Mucosa of descending colon (tissue), 3 donors: ENCODE measurements at regions not wholly inside any gene's neighbourhood (a gene's known extent, or its start where the extent isn't known, plus 50 kb on each side); places are given as distances from the start of the nearest gene placed in this dataset.

Source experiments
- ATAC-seq: fragments of 200-7000 bp; cut with Tn5 transposase; one replicate; pipeline ENCODE4 v1.9.1; 2020; ENCODE audit warnings: mild to moderate bottlenecking, moderate library complexity
- DNase-seq, 3 donors: peaks; one replicate each; pipeline ENCODE4 v3.0.0-alpha.2; 2020
- H3K36me3 ChIP-seq: fragments of 200-600 bp; one replicate; pipeline ENCODE4 v1.8.0; 2021; ENCODE audit warnings: low read depth, mild to moderate bottlenecking
- H3K4me1 ChIP-seq: fragments of 200-600 bp; one replicate; pipeline ENCODE4 v1.8.0; 2021; ENCODE audit warnings: low read depth, mild to moderate bottlenecking
- H3K4me3 ChIP-seq: fragments of 200-600 bp; one replicate; pipeline ENCODE4 v1.8.0; 2021; ENCODE audit warnings: mild to moderate bottlenecking
- H3K9me3 ChIP-seq: fragments of 200-600 bp; one replicate; pipeline ENCODE4 v1.8.0; 2021; ENCODE audit warnings: mild to moderate bottlenecking
- intact Hi-C, 2 donors: fragments of 100-400 bp; cut with DNase I in 1 of 2; cut with micrococcal nuclease in 1 of 2; formaldehyde crosslinking; loops; one replicate each; pipeline versions ENCODE4 v1.11.0 to v1.11.1; 2022; cut with DNase I, micrococcal nuclease
- TF ChIP-seq, protein P1 (sequence below): fragments of 200-600 bp; IDR thresholded peaks from one replicate; pipeline ENCODE4 v1.8.0; 2022; ENCODE audit warnings: antibody characterized with exemption, mild to moderate bottlenecking
- donor health status: DM: no; HTN: no; CAD: no; lungs with moderate emphysema.
- donor health status: DM: no; HTN: no; CAD: no.
- donor health status: DM: no; HTN: yes; CAD: no.

DNA sequence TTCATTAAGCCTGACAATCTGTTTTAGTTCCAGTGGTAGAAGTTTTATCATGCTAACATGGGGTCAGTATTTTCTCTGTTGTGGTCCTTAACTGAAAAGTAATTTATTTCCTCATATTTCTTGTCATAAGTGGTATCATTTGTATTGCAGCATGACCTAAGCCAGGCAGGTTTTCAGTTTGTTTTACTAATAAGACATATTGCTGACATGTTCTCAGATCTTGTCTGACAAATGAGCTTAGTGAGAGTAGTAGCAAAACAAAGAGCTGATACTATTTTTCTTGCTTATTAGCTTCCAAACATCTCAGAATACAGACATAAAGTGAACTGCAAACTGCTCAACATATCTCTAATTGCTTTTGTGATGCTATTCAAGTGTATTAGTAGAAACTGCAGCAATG is 293.6 kb downstream of the DSEL start:
- no peak overlapping the region for H3K4me3 ChIP-seq
- H3K4me1 ChIP-seq: no peaks in the 10 kb centered on the region
- no peak for DNase-seq
- intact Hi-C loops: no loop called here
- no peaks in the 10 kb centered on the region for H3K36me3 ChIP-seq
- H3K9me3 ChIP-seq: no peaks in the 10 kb centered on the region
- TF ChIP-seq, protein P1, sequence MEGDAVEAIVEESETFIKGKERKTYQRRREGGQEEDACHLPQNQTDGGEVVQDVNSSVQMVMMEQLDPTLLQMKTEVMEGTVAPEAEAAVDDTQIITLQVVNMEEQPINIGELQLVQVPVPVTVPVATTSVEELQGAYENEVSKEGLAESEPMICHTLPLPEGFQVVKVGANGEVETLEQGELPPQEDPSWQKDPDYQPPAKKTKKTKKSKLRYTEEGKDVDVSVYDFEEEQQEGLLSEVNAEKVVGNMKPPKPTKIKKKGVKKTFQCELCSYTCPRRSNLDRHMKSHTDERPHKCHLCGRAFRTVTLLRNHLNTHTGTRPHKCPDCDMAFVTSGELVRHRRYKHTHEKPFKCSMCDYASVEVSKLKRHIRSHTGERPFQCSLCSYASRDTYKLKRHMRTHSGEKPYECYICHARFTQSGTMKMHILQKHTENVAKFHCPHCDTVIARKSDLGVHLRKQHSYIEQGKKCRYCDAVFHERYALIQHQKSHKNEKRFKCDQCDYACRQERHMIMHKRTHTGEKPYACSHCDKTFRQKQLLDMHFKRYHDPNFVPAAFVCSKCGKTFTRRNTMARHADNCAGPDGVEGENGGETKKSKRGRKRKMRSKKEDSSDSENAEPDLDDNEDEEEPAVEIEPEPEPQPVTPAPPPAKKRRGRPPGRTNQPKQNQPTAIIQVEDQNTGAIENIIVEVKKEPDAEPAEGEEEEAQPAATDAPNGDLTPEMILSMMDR: no peak
- no peak for ATAC-seq

DNA sequence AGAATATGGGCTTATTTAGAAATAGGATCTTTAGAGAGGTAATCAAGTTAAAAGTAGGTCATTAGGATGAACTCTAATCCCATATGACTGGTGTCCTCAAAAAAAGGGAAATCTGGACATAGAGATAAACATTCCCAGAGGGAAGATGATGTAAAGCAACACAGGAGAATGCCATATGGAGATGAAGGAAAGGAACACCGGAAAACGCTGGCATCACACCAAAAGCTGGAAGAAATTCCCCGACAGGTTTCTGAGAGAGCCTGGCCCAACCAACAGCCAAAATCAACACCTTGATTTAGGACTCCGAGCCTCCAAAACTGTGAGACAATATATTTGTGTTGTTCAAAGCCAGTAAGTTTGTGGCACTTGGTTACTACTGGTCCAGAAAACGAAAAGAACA is 296.7 kb downstream of the DSEL start:
- Histone ChIP-seq H3K9me3 (no peaks in the 10 kb centered on the region), H3K4me3 (no peak overlapping the region), H3K4me1 (no peaks in the 10 kb centered on the region), H3K36me3 (no peaks in the 10 kb centered on the region)
- ATAC-seq (no peak), DNase-seq (no peak)
- intact Hi-C loops: loop anchor here (5.0 to 10.0 kb wide), 2 partner anchors 1442 to 1445 kb away; no protein-coding TSS in a partner anchor
- TF ChIP-seq, protein P1: no peak

DNA sequence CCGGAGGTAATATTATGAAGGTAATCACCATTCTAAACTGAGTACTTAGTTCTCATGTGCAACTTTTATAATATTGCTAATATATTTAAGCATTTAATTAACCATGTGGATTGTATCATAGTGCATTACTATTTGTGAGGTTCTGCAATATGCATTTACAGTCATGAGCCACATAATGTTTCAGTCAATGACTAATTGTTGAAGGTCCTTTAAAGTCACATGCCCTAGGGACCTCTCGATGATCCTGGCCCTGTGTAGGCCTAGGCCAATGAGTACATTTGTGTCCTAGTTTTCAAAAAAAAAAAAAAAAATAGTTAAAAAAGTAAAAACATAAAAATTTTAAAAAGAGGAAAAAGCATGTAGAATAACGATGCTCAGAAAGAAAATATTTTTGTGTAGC is 298.0 kb downstream of the DSEL start:
- H3K36me3 ChIP-seq: no peaks in the 10 kb centered on the region
- intact Hi-C loops: loop anchor here (5.0 to 10.0 kb wide), 2 partner anchors 1444 to 1446 kb away; no protein-coding TSS in a partner anchor
- H3K4me3 ChIP-seq: no peak overlapping the region
- TF ChIP-seq, protein P1: no peak
- H3K4me1 ChIP-seq: no peaks in the 10 kb centered on the region
- ATAC-seq (no peak), DNase-seq (no peak)
- no peaks in the 10 kb centered on the region for H3K9me3 ChIP-seq

DNA sequence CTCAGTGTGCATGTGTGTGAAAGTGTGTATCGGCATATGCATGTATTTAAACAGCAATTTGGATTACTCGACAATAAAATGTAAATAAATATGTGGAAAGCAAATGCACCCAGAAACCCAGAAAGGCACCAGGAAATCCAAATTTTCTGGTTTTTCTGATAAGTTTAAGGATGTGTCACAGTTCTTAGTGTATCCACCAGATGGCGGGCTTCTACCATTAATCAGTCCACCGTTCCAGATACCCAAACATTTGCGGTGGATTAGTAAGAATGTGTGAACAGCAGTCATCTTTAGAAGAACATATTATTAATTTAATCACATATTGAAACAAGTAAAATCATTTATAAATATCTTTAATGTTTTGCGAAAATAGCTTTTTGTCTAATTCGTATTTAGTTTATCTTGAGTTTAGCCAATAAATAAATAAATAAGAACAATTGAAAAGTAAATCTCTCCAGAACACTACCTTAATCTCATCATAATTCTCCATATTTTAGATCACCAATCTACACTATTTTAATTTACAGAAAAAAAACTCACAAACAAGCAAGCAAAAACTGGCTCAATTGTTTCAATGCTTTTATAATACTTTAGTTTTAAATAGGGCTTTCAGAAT is 298.9 kb downstream of the DSEL start:
- peak; percentile 56 for ATAC-seq
- intact Hi-C loops: loop anchor here (5.0 to 10.0 kb wide), 2 partner anchors 1445 to 1447 kb away; no protein-coding TSS in a partner anchor
- TF ChIP-seq, protein P1: peak; percentile 44
- DNase-seq: peak in 1 of 3 donors; percentile 71
- Histone ChIP-seq H3K9me3 (no peaks in the 10 kb centered on the region), H3K36me3 (no peaks in the 10 kb centered on the region), H3K4me1 (no peaks in the 10 kb centered on the region), H3K4me3 (no peak overlapping the region)

DNA sequence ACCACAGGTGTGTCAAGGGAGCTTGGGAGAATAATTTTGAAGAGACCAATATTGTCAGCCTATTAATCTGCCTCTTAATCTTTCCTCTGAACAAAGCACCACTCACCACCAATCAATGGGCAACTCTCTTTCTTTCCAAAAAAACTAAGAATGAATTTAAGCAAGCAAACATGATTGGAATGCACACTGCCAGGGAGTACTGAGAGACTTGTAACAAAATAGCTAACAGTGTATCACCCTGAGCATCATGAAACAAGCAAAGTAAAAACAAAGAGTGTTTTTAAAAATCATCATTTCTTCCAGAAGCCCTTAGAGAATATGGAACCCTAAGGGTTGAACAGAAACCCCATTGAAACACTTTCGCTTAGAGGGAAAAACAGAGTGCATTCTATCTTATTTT is 299.7 kb downstream of the DSEL start:
- Histone ChIP-seq H3K4me3 (no peak overlapping the region), H3K4me1 (no peaks in the 10 kb centered on the region), H3K9me3 (no peaks in the 10 kb centered on the region), H3K36me3 (no peaks in the 10 kb centered on the region)
- no peak for DNase-seq
- intact Hi-C loops: loop anchor here (5.0 to 10.0 kb wide), 2 partner anchors 1445 to 1448 kb away; no protein-coding TSS in a partner anchor
- TF ChIP-seq, protein P1: no peak
- no peak for ATAC-seq
